ENCODE measurements at regions not wholly inside any gene's neighbourhood (a gene's known extent, or its start where the extent isn't known, plus 50 kb on each side); places are given as distances from the start of the nearest gene placed in this dataset.

DNA sequence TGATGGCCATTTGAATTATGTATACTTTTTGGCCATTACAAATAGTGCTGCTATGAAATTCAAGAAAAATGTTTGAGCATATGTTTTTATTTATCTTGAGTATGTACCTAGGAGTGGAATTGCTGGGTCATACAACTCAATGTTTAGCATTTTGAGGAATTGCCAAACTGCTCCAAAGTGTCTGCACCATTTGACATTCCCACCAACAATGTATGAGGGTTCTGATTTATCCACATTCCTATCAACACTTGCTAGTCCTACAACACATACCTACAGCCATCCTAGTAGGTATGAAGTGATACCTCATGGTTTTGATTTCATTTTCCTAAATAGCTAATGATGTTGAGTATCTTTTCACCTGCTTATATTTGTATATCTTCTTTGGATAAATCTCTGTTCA, 165.5 kb downstream of the NOC3L start:
- no peaks in the 10 kb centered on the region for H3K23me2 ChIP-seq (ENCODE audit: low read depth, low read length)
- no peak overlapping the region for H4K8ac ChIP-seq (ENCODE audit: extremely low read depth, insufficient read depth, low read length)
- no peak overlapping the region for H4K91ac ChIP-seq (replicated peaks; ENCODE audit: insufficient read length, low read length)
- H3K27me3 ChIP-seq (replicated peaks in 1 of 4; ENCODE audit: control insufficient read depth in 3 of 4, extremely low read depth in 1 of 4, insufficient read depth in 3 of 4, low read length in 3 of 4): no peaks in the 10 kb centered on the region
- H3K23ac ChIP-seq (ENCODE audit: insufficient read length): no peak overlapping the region
- no peak overlapping the region for H3K14ac ChIP-seq (ENCODE audit: insufficient read length)
- no peak for TF ChIP-seq HDAC6 (IDR thresholded peaks at IDR 0.05; ENCODE audit: low read depth, low read length)
- TF ChIP-seq, protein P1, sequence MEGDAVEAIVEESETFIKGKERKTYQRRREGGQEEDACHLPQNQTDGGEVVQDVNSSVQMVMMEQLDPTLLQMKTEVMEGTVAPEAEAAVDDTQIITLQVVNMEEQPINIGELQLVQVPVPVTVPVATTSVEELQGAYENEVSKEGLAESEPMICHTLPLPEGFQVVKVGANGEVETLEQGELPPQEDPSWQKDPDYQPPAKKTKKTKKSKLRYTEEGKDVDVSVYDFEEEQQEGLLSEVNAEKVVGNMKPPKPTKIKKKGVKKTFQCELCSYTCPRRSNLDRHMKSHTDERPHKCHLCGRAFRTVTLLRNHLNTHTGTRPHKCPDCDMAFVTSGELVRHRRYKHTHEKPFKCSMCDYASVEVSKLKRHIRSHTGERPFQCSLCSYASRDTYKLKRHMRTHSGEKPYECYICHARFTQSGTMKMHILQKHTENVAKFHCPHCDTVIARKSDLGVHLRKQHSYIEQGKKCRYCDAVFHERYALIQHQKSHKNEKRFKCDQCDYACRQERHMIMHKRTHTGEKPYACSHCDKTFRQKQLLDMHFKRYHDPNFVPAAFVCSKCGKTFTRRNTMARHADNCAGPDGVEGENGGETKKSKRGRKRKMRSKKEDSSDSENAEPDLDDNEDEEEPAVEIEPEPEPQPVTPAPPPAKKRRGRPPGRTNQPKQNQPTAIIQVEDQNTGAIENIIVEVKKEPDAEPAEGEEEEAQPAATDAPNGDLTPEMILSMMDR (IDR thresholded peaks at IDR 0.05; ENCODE audit: control extremely low read depth in 1 of 3, insufficient read depth in 1 of 3, low read depth in 1 of 3, low read length in 3 of 3): no peak
- TF ChIP-seq EZH2 (IDR thresholded peaks at IDR 0.05; ENCODE audit: low read depth, low read length, severe bottlenecking): no peak
- no peak for TF ChIP-seq BACH1 (IDR thresholded peaks at IDR 0.05; ENCODE audit: low read length)
- no peak for TF ChIP-seq TEAD4 (IDR thresholded peaks at IDR 0.05; ENCODE audit: low read depth, low read length)
- FAIRE-seq (no peak), DNase-seq (ENCODE audit: low read depth in 1 of 2, low spot score in 2 of 2) (no peak)
- no peak overlapping the region for H2AFZ ChIP-seq (ENCODE audit: low read length)
- no peak overlapping the region for H2BK120ac ChIP-seq (replicated peaks; ENCODE audit: low read depth, low read length)
- no peak overlapping the region for H2BK20ac ChIP-seq (ENCODE audit: low read length)
- no peaks in the 10 kb centered on the region for H3K79me2 ChIP-seq (ENCODE audit: control insufficient read depth in 1 of 2, insufficient read depth in 2 of 2, low read length in 2 of 2)
- no peak overlapping the region for H3K56ac ChIP-seq (replicated peaks; ENCODE audit: insufficient read length, low read depth, low read length)
- H3K36me3 ChIP-seq (ENCODE audit: control insufficient read depth in 2 of 4, insufficient read depth in 4 of 4, low read length in 3 of 4): no peaks in the 10 kb centered on the region
- no peak overlapping the region for H3K4ac ChIP-seq (replicated peaks; ENCODE audit: insufficient read length, low read depth, low read length)
- H3K4me3 ChIP-seq (ENCODE audit: extremely low read depth in 1 of 4, insufficient read depth in 2 of 4, low read depth in 3 of 4, low read length in 4 of 4): no peak overlapping the region
- H4K20me1 ChIP-seq (replicated peaks in 1 of 2; ENCODE audit: control insufficient read depth in 1 of 2, insufficient read depth in 2 of 2, low read length in 2 of 2): no peaks in the 10 kb centered on the region
- ChIA-PET POLR2A (ENCODE audit: partially characterized antibody) (interaction anchor here (0.9 kb wide), 1 partner anchor 30 kb away, joined by 3 read pairs; no protein-coding TSS in a partner anchor), CTCF (ENCODE audit: partially characterized antibody) (no interaction called here)
- no peak overlapping the region for H4K5ac ChIP-seq (ENCODE audit: insufficient read length, low read depth, low read length)
- H3K4me1 ChIP-seq (replicated peaks in 1 of 4; ENCODE audit: control insufficient read depth in 3 of 4, insufficient read depth in 4 of 4, low read length in 3 of 4): no peaks in the 10 kb centered on the region
- no peaks in the 10 kb centered on the region for H3K9me3 ChIP-seq (ENCODE audit: insufficient read depth in 2 of 2, low read depth in 1 of 2, low read length in 1 of 2)
- H2BK15ac ChIP-seq (ENCODE audit: low read length): no peak overlapping the region
- no peak overlapping the region for H3K9ac ChIP-seq (replicated peaks in 1 of 4; ENCODE audit: extremely low read depth in 1 of 4, low read depth in 3 of 4, low read length in 3 of 4)
- no peak overlapping the region for H2BK5ac ChIP-seq (ENCODE audit: low read depth, low read length)
- H3K79me1 ChIP-seq (ENCODE audit: low read depth, low read length): no peaks in the 10 kb centered on the region
- no peak overlapping the region for H3K27ac ChIP-seq (ENCODE audit: low read depth, low read length)
- no peak overlapping the region for H2BK12ac ChIP-seq (ENCODE audit: low read depth, low read length)
- no peak overlapping the region for H2AK5ac ChIP-seq (ENCODE audit: low read depth, low read length)
- no peak overlapping the region for H3K18ac ChIP-seq (ENCODE audit: extremely low read depth, low read length)
- no peak overlapping the region for H3K4me2 ChIP-seq (ENCODE audit: insufficient read depth in 1 of 2, low read depth in 2 of 2, low read length in 2 of 2)

Measured in H1 (cell line).